GM23338 (cell line): ENCODE measurements at regions not wholly inside any gene's neighbourhood (a gene's known extent, or its start where the extent isn't known, plus 50 kb on each side); places are given as distances from the start of the nearest gene placed in this dataset.

ENCODE experiments used
- ATAC-seq: fragments of 200-7000 bp; cut with Tn5 transposase; 3 replicates; pipeline ENCODE4 v1.9.1; 2020
- DNase-seq: peaks from one replicate; pipeline ENCODE4 v3.0.0-alpha.2; 2015; ENCODE audit warnings: low spot score
- H2AFZ ChIP-seq: fragments of 200-600 bp; sonication (generic); 2 replicates; pipeline ENCODE4 v1.8.0; 2016; ENCODE audit warnings: antibody characterized with exemption, mild to moderate bottlenecking, moderate library complexity
- H3F3A ChIP-seq: fragments of 200-600 bp; sonication (generic); replicated peaks from 2 replicates; pipeline ENCODE4 v1.8.0; 2017; ENCODE audit warnings: antibody characterized with exemption, mixed run types, low read depth
- H3K27ac ChIP-seq: fragments of 200-600 bp; sonication (generic); 2 replicates; pipeline ENCODE4 v1.6.1; 2016; ENCODE audit warnings: low read depth
- H3K27me3 ChIP-seq: fragments of 200-600 bp; sonication (generic); 2 replicates; pipeline ENCODE4 v1.8.0; 2016; ENCODE audit warnings: mild to moderate bottlenecking, mixed run types, moderate library complexity; ENCODE audit not compliant: insufficient read depth
- H3K36me3 ChIP-seq: fragments of 200-600 bp; sonication (generic); 2 replicates; pipeline ENCODE4 v1.8.0; 2016; ENCODE audit warnings: mild to moderate bottlenecking; ENCODE audit not compliant: insufficient read depth
- H3K4me1 ChIP-seq: fragments of 200-600 bp; sonication (generic); 2 replicates; pipeline ENCODE4 v1.8.0; 2016; ENCODE audit warnings: mild to moderate bottlenecking, moderate library complexity; ENCODE audit not compliant: insufficient read depth
- H3K4me2 ChIP-seq: fragments of 200-600 bp; sonication (generic); 2 replicates; pipeline ENCODE4 v1.7.1; 2017; ENCODE audit warnings: mixed run types
- H3K4me3 ChIP-seq: fragments of 200-600 bp; sonication (generic); 2 replicates; pipeline ENCODE4 v1.6.1; 2016; ENCODE audit warnings: mixed run types
- H3K79me2 ChIP-seq: fragments of 200-600 bp; sonication (generic); replicated peaks from 2 replicates; pipeline ENCODE4 v1.8.0; 2017; ENCODE audit warnings: mild to moderate bottlenecking; ENCODE audit not compliant: insufficient read depth
- H3K9me2 ChIP-seq: fragments of 200-600 bp; sonication (generic); 2 replicates; pipeline ENCODE4 v1.8.0; 2017; ENCODE audit not compliant: insufficient read depth
- H4K20me1 ChIP-seq: fragments of 200-600 bp; sonication (generic); replicated peaks from 2 replicates; pipeline ENCODE4 v1.8.0; 2017; ENCODE audit warnings: mild to moderate bottlenecking; ENCODE audit not compliant: insufficient read depth
- H3K27ac Mint-ChIP-seq: 2 replicates; pipeline ENCODE4 v1.8.0; 2020; ENCODE audit warnings: inconsistent platforms, mild to moderate bottlenecking, moderate library complexity, mixed read lengths
- H3K27me3 Mint-ChIP-seq: 3 replicates; pipeline ENCODE4 v1.8.0; 2022; ENCODE audit warnings: low read depth, mild to moderate bottlenecking, moderate library complexity, mixed read lengths, inconsistent platforms; ENCODE audit not compliant: insufficient read depth, poor library complexity
- H3K36me3 Mint-ChIP-seq: 3 replicates; pipeline ENCODE4 v1.8.0; 2021; ENCODE audit warnings: low read depth, mild to moderate bottlenecking, inconsistent platforms, moderate library complexity, mixed read lengths
- H3K4me1 Mint-ChIP-seq: 3 replicates; pipeline ENCODE4 v1.8.0; 2020; ENCODE audit warnings: mild to moderate bottlenecking, inconsistent platforms, mixed read lengths
- H3K4me3 Mint-ChIP-seq: 3 replicates; pipeline ENCODE4 v1.8.0; 2021; ENCODE audit warnings: moderate library complexity, mild to moderate bottlenecking, inconsistent platforms, mixed read lengths
- H3K9me3 Mint-ChIP-seq: 3 replicates; pipeline ENCODE4 v1.8.0; 2020; ENCODE audit warnings: moderate library complexity, mild to moderate bottlenecking, inconsistent platforms, mixed read lengths
- CREB1 ChIP-seq: fragments of 250-450 bp; sonication (Bioruptor Pico); IDR thresholded peaks from 2 replicates; pipeline ENCODE4 v1.5.0; 2020; ENCODE audit warnings: low read depth, mild to moderate bottlenecking, moderate library complexity
- CTCF ChIP-seq, 2 experiments: fragments of 200-600 bp in 1 of 2; sonication (generic) in 1 of 2; conservative IDR thresholded peaks; 2 replicates each; pipeline versions ENCODE4 v1.5.1 to v1.6.1; 2016 to 2017; ENCODE audit warnings: antibody characterized with exemption in 2 of 2, low read depth in 2 of 2, mild to moderate bottlenecking in 2 of 2, moderate library complexity in 1 of 2
- ETS1 ChIP-seq: IDR thresholded peaks from 2 replicates; pipeline ENCODE4 v1.6.1; 2016; ENCODE audit warnings: antibody characterized with exemption
- EZH2 ChIP-seq: fragments of 200-600 bp; sonication (generic); IDR thresholded peaks from one replicate; pipeline ENCODE4 v1.8.0; 2017; ENCODE audit warnings: antibody characterized with exemption, mild to moderate bottlenecking, low read depth; ENCODE audit not compliant: unreplicated experiment
- EZH2phosphoT487 ChIP-seq: fragments of 200-600 bp; sonication (generic); IDR thresholded peaks from one replicate; pipeline ENCODE4 v1.8.1; 2018; ENCODE audit warnings: antibody characterized with exemption; ENCODE audit not compliant: unreplicated experiment
- JUNB ChIP-seq: IDR thresholded peaks from one replicate; pipeline ENCODE4 v1.6.1; 2016; ENCODE audit warnings: antibody characterized with exemption; ENCODE audit not compliant: unreplicated experiment
- NANOG ChIP-seq: IDR thresholded peaks from 2 replicates; pipeline ENCODE4 v1.6.1; 2016; ENCODE audit warnings: antibody characterized with exemption, borderline replicate concordance
- POLR2AphosphoS5 ChIP-seq: IDR thresholded peaks from 2 replicates; pipeline ENCODE4 v1.6.1; 2016; ENCODE audit warnings: antibody characterized with exemption, low read depth
- REST ChIP-seq: IDR thresholded peaks from one replicate; pipeline ENCODE4 v1.6.1; 2018; ENCODE audit warnings: antibody characterized with exemption; ENCODE audit not compliant: unreplicated experiment
- STAT1 ChIP-seq: IDR thresholded peaks from one replicate; pipeline ENCODE4 v1.6.1; 2016; ENCODE audit warnings: antibody characterized with exemption; ENCODE audit not compliant: unreplicated experiment
- ZNF114 ChIP-seq: fragments of 250-450 bp; sonication (Bioruptor Pico); IDR thresholded peaks from 2 replicates; pipeline ENCODE4 v1.5.0; 2020; ENCODE audit warnings: mild to moderate bottlenecking, moderate library complexity
- ZNF331 ChIP-seq: fragments of 250-450 bp; sonication (Bioruptor Pico); IDR thresholded peaks from 2 replicates; pipeline ENCODE4 v1.5.0; 2020; ENCODE audit warnings: low read depth, mild to moderate bottlenecking, moderate library complexity
- ZNF462 ChIP-seq: fragments of 250-450 bp; sonication (Bioruptor Pico); IDR thresholded peaks from 2 replicates; pipeline ENCODE4 v1.5.0; 2020; ENCODE audit warnings: mild to moderate bottlenecking, moderate library complexity

GRCh38 chr3:18529631-18530030 is 104.5 kb upstream of the SATB1 start:
- Histone ChIP-seq H3K4me3 (no peak overlapping the region), H3K27me3 (no peaks in the 10 kb centered on the region), H3F3A (no peaks in the 10 kb centered on the region), H3K4me1 (no peaks in the 10 kb centered on the region; the same call in 1 of the 2 replicates), H3K4me2 (no peak overlapping the region), H2AFZ (no peak overlapping the region), H4K20me1 (no peaks in the 10 kb centered on the region), H3K36me3 (no peaks in the 10 kb centered on the region), H3K79me2 (no peaks in the 10 kb centered on the region), H3K27ac (no peak overlapping the region), H3K9me2 (no peaks in the 10 kb centered on the region)
- Mint-ChIP-seq H3K4me1 (no peaks in the 10 kb centered on the region; the same call in 2 of the 3 replicates), H3K36me3 (no peaks in the 10 kb centered on the region), H3K9me3 (peaks cover 14% of the 10 kb centered on the region; the same call in 2 of the 3 replicates), H3K4me3 (no peak overlapping the region), H3K27me3 (no peaks in the 10 kb centered on the region), H3K27ac (no peak overlapping the region)
- TF ChIP-seq EZH2 = no peak
- no peak for TF ChIP-seq JUNB
- TF ChIP-seq ZNF114 = no peak
- no peak for TF ChIP-seq POLR2AphosphoS5
- TF ChIP-seq STAT1 = no peak
- TF ChIP-seq NANOG = no peak
- no peak for TF ChIP-seq ZNF331 (CRISPR knock-in tag)
- TF ChIP-seq ZNF462 (CRISPR knock-in tag) = no peak
- TF ChIP-seq EZH2phosphoT487 = no peak
- no peak for TF ChIP-seq CREB1 (CRISPR knock-in tag)
- no peak for TF ChIP-seq ETS1
- no peak for TF ChIP-seq REST
- no peak for TF ChIP-seq CTCF (conservative IDR thresholded peaks at IDR 0.05; ENCODE audit: low read depth in 2 of 2)
- no peak for ATAC-seq
- DNase-seq = no peak
